Superior temporal gyrus (tissue), 1 donor: ENCODE measurements at regions not wholly inside any gene's neighbourhood (a gene's known extent, or its start where the extent isn't known, plus 50 kb on each side); places are given as distances from the start of the nearest gene placed in this dataset.

Experiments
- DNase-seq: peaks from one replicate; pipeline ENCODE4 v3.0.0-alpha.2; 2016; ENCODE audit errors: extremely low spot score

DNA sequence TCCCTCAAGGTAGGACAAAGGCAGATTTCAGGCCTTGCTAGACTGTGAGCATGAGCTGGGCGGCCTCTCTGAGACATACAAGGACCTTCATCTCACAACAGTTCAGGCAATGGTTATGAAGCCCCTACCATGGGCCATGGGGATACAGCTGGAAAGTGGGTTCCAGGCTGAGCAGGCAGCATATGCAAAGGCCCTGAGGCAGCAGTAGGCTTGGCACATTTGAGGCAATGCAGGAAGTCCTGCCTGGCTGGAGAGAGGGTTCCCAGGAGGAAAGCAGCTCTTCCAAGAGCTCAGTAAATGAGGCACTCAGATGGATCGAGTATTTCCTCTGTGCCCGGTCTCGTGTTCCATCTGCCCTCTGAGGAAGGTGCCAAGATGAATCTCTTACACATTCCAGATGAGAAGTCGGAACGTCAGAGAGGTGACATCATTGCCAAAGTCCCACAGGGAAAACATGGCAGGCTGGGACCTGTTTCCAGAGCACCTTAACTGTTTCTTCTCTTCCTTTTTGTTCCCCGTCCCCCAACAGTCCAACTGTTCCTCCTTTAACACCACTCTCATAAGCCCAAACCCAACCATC is 388.6 kb downstream of the MN1 start:
- no peak for DNase-seq

DNA sequence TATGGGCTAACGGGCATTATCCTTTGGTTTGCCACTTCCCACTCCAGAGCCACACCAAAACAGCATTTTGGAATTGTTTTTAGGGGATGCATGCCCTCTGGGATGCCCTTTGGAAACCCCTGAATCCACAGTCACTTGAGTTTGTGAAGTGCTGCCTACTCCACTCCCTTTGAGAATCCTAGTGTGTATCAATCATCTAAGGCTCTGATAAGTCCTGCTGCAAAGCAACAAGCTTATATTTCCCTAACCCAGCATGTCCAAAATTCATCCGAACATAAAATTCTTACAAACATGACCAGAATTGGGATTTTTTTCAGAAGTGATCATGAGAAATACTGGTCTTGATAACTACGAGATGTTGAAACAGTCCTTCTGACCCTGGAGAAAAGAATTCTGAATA is 387.9 kb downstream of the MN1 start:
- DNase-seq, result no peak

DNA sequence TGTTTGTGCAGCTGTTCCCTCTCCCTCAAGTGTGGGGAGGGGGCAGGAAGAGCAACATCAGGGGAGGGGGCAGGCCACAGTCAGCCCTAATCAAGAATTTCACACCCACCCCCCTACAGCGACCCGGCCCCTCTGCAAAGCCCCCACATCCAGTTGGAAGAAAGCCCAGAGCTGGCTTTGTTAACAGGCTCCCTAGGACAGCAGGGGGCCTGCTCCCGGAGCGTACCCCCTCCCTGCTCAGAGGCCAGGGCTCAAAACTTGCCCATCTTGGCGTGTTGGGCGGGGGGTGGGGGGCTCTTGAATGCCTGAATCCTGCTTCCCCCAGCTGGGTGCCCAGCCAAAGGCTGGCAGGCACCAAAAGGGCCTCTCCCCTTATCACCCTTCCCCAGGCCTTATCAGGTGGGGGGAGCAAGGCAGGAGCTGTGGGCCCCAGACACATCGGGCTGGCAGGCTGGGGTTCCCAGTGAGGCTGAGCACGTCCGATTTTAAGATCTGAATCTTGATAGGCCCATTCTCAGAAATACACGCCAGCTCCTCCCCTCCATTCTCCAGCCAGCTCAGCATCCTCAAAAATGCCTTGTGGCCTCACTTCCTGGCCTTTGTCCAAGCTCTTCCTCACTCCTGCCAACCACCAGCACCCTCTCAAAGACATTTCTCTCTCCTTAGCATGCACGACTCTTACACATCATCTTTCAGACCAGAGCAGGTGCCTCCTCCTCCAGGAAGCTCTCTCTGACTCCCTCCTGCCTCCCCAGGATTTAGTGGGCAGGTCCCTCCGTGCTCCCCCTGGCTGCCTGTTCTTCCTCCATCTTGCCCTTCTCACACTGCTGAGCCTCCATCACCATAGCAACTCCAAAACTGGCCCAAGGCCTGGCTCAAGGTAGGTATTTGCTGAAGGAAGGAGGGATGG is 384.8 kb downstream of the MN1 start:
- DNase-seq, result no peak

DNA sequence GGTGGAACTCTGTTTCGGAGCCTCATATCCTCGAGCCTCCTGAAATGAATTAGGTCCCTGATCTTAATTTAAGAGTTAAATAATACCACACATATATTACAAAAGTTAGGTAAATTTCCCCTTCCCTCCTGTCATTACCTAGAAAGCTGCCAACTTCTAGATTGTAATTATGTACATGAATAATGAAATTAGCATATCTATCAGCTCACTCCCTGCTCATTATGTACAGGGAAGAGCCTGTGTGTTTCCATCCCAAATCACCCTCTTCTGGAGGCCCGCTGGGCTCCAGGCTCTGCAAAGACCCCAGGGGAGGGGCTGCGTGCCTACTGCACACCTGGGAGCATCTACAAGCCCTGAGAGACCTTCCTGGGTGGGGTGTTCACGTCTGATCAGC is 384.1 kb downstream of the MN1 start:
- no peak for DNase-seq

DNA sequence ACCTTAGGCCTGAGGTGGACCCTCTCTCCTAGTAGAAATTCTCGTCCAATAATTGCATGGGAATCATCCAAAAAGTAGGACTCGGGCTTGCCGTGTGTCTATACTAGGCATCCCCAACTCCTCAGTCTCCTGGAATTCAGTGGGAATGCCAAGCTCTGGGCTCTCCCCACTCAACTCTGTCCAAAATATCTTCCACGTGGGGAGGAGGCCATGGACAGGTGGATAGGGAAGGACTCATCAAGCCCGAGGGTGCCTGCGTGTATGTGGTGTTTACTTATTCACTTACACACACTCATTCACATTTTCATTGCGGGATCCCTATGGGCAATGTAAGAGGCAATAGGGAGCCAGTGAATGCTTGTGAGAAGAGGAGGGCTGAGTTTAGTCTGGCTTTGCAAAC is 383.3 kb downstream of the MN1 start:
- DNase-seq, result no peak

DNA sequence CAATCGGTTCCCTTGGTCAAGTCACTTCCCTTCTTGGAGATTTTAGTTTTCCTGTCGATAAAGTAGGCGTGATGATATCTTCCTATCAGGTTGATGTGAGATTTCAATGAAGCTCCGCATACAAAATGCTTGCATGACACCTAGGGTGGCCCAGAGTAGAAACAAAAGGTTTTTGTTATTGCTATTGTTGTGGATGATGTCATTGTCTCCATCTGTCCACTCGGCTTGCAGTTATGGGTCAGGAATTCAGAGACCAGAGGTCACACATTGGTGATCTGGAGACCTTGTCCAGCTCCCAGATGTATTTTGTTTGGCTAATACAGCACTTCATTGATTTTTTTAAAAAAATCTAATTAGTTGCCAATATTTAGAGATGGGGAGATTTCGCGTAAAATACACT is 382.1 kb downstream of the MN1 start:
- DNase-seq, result peak; percentile 69

DNA sequence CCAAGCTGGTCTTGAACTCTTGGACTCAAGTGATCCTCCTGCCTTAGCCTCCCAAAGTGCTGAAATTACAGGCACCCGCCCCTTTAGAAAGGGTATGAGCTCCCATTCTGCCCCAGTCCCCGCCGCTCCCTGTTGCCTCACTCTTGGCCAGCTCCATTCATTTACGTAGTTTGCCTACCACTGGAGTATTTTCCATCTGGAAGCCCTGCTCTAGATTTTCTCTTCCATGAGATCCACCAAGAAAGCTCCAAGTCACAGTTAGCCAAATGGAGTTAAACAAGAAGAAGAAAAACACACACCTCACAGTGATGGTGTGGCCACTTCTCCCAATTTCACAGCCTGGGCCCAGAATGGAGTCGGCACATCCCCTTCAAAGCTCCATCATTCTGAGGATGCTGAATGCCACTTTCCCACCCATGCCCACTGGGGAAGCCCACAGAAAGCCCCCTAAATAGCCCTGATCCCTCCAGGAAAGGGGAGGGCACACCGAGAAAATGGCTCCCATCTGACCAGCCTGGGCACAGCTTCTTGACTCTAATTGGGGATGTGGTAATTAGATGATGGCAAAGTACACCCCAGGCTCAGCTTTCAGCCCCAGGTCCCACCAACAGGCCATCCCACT is 381.2 kb downstream of the MN1 start:
- no peak for DNase-seq

DNA sequence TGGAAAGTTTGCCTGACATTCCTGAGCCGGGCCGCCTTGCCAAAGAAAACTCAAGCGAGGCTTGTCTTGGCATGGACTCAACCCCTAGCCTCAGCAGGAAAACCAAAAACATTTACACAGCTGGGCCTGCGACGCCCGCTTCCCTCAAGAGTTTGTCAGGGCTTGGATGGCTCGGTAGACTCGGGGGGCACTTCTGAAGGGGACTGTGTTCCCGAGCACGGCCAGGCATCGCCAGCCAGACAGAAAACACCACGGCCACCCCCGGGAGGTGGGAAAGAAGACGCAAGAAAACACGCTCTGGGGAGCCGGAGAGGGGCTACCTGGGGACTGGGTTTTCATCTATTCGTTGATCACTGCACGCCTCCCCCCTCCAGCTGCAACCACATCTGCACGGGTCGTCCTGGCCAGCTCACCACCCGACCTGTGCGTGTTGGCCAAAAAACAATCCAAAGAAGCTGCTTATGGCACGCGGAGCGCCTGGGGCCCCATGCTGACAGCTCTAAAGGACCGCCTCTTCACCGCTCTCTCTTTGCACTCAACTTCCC is 380.7 kb downstream of the MN1 start:
- DNase-seq, result peak; percentile 17

DNA sequence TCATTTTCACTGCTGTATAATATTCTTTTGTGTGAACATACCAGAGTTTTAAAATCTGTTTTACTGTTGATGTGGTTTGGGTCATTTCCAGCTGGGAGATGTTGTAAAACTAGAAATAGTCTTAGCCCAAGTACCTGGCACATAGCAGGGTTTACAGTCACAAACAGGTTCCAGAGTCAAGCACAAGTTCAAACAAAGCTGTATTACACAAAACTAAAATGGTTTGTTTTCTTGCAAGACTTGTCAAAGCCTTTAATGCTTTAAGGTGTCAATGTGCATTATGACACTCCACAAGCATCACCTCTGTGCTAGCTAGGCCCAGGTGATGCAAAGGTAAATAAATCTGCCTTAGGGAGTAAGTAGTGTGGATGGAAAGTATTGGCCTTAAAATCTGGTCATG is 379.1 kb downstream of the MN1 start:
- DNase-seq, result no peak

DNA sequence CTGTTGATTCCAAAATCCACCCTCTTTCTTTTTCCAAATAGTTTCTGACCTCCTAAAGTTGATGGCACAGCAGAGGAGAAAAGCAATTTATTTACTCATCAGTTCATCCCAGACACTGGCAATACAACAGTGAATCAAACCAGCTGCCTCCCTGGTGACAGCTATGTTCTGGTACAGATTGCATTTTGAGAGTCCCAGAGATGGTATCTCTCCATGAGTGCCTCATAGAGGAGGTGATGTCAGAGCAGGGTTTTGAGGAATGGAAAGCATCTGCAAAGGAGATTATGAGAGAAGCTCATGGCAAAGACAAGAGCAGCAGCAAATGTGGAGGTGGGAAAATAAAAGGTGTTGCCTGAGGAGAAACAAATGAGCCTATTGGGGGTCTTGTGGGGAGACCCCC is 377.2 kb downstream of the MN1 start:
- no peak for DNase-seq

DNA sequence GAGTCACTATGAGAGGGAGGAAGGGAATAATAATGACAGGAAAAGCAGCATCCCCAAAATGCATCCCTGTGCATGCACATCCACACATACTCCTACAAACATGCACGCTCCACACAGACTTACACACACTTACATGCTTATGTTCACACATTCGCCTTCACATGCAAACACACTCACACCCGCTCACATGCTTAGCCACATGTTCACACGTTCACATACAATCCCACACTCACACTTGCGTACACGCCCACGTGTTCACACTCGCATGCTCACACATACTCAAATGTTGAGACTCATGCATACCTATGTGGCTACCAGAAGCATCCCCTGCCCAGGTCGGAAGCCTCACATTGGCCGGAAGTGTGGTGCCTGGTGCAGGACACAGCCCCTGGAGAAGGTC is 372.1 kb downstream of the MN1 start:
- no peak for DNase-seq

DNA sequence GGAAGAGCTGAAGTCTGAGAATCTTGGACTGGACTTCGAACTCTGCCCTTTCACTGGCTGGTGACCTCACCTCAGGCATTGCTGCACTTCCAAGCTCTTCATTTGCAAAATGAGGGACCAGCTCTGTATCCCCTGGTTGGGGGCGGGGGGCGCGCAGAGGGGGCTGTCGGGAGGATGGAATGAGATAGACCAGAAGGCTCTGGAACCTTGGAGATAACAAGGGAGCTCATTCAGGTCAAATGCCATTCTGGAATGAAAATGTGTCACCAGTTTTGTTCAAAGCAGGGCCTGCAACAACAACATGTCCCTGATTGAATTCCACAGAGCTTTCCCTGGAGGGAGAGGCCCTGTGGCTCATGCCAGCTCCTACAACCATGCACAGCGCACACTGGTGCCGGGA is 370.5 kb downstream of the MN1 start:
- no peak for DNase-seq

DNA sequence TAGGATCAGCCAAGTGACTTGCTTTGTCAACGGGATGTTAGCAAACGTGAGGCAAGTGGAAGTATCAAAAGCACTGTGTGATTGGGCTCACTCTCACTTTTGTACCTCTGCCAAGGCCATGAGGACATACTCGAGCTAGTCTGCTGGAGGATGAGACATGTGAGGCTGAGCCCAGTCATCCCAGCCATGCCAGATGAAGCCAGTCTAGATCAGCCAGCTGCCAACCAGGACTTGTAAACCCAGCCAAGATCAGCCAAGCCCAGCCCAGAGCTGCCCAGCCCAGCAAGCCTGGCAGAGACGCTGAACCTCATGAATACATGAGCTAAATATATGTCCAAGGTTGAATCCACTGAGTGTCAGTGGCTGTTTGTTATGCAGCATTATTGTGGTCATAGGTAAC is 369.7 kb downstream of the MN1 start:
- no peak for DNase-seq

DNA sequence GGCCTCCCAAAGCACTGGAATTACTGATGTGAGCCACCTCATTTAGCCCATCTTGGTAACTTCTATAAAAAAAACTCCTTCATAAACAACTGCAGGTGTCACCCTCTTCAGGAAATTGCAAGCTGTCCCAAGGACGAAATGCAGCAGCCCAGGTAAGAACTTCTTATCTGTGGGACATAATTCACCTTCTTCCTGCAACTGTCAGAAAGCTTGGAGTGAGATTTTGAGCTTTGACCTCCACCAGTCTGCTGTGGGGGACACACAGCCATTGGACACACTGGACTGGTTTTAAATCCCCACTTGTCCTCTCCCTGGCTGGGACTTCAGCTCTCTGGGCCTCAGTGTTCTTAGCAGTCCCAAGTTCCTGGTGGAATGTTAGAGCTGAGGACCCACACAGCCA is 368.5 kb downstream of the MN1 start:
- no peak for DNase-seq

DNA sequence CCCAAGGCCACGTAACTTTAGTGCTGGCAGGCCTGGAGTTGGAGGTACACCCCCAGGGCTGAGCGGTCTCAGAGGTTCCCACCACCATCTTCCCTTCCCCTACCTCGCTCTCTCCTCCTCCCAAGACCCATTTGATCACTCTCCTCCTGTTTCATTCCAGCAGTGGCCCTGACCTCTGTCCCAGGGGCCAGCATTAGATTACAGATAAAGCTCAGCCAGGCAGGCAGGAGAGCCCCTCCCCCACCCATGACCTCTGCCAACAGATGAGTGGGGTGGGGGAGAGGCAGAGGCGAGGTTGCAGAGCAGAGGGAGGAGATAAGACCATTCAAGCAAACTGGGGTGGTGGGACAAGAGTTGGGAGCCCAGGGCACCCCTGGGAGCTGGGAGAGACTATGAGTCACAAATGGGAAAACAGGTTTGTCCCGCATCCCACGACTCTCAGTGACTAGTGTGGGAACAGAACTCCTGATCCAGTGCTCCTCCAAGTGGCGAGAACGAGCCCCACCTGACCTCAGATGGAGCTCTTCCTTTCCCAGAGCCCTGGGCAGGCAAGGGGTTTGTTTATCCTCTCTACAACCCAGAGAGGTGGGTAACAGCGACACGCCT is 367.9 kb downstream of the MN1 start:
- DNase-seq, result no peak

DNA sequence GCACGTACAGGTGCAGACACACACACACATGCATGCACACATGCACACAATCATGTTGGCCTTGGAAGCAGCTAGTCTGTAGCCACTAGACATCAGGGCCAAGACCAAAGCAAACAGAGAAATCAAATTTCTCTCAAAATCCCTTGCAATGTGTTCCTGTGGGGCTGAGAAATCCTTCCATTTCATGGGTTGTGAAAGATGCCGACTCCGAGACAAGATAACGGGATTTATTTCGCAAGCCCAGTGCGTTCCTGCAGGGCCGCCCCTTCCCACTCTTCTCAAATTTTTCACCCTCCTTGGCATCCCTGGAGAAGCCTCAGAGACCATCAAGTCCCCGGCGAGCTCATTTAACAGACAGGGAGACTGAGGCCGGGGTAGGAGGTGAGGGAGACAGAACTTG is 366.7 kb downstream of the MN1 start:
- no peak for DNase-seq

DNA sequence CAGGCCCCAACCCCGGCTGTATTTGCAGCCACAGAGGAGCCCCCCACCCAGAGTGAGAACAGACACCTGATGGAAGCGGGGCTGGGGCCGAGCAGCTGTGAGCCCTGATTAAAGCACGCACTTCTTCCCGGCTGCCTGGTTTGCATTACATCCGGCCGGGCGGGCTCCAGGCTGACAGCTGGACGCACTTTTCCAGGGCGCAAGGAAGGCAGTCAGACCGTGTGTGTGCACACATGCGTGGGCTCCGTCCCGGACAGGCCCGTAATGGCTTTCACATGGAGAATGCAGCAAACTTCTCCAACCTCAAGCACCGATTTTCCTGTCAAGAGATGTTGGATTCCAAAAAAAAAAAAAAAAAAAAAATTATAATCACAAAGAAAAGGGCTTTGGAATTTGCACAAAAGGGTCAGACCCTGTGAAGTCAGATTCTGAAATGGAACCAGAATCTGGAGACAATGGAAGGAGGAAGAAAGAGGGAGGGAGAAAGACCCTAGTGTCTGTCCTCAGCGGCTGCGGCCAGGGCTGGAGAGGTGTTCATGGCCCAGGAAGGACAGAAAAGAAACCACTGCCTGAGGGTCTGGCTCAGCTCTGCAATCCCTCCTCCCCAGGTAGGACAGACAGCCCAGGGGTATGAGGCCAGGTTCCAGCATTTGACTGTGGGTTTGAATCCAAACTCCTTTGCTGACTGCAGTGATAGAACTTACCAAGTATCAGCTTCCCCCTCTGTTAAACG is 365.5 kb downstream of the MN1 start:
- DNase-seq, result no peak

DNA sequence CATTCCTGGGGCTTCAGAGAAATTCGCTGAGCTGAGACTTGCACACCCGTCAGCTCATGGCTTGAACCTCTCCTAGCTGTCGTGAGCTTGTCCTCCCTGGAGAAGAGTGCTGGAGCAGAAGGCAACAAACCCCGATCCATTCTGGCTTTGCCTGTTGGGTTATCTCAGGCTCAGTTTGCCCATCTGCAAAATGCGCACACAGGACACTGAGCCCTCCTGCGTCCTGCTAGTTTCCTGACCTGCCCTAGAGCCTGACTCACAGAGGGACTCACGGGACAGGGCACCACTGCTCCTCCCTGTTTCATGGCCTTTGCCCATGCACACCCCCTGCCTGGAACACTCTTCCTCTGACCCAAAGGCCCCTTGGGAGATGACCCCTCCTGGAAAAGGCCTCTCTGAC is 365.0 kb downstream of the MN1 start:
- DNase-seq, result no peak

DNA sequence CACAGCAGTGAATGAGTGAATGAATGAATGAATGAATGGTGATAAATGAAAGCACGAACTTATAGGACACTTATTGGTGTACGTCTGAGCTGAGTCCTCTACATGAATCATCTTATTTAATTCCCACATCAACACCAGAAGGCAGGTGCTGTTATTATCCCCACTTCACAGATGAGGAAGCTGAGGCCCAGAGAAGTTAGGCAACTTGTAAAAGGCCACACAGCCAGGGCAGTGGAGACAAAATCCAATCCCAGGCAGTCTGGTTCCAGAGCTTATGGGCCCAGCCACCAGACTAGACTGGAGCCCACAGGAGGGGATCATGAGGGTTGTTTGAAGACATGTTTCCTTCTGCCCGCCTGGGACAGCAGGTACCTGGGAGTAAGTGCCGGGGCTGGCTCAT is 364.0 kb downstream of the MN1 start:
- no peak for DNase-seq

DNA sequence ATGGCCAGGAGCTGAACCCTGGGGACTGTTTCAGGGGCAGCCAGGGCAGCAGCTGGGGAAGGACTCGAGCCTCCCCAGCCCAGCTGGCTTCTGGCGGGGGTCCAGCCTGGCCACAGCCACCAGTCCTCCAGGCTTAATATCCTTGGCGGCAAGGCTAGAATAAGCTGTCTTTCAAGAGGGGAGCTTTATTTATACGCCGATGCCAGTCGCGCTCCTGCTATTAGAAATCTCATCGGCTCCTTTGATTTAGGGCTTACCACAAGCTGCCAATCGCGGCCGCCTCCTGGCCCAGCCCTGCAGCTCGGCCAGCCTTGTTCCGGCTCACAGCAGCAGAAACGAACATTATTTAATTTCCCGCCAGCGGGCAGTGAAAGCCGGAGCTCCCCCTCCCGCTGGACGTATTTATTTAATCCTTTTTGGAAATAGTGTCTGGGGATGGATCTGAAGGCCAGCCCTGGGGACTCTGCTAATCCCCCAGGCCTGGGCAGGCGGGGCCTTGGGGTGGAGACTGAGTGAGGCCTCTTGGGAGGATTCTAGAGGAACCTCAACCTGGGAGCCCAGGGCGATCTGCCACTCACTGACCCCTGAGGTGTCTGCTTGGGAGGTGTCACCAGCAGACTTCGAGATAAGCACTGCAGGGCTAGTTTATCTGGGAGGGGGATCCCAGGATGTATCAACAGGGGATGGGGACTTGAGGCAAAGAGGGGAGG is 363.1 kb downstream of the MN1 start:
- DNase-seq, result no peak

DNA sequence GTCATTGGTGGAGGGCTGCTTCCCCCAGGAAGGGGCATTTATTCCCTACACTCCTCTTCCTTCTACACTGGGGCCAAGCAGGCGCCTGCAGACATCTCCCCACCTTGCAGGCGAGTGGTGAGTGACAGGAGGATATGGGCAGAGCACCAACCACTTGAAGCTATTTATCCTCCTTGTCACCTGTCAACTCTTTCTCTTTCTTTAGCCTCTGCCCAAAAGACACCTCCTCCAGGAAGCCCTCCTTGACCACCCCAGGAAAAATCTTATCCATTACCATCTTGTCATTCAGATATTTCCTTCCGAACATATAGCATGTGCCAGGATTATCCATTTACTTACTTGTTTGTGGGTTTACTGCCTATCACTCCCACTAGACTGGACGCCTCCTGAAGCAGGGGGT is 362.4 kb downstream of the MN1 start:
- DNase-seq, result no peak
